Tibial nerve (tissue), 4 donors: ENCODE measurements at regions not wholly inside any gene's neighbourhood (a gene's known extent, or its start where the extent isn't known, plus 50 kb on each side); places are given as distances from the start of the nearest gene placed in this dataset.
"Not testable (repeated sequence)": the region's sequence is repeated elsewhere in the genome, so short reads cannot be mapped to it uniquely, and the experiment has no call there.

ENCODE experiments used
- DNase-seq, 2 donors: peaks; one replicate each; pipeline ENCODE4 v3.0.0-alpha.2; 2019; ENCODE audit warnings: low spot score in 2 of 2
- H3K27ac ChIP-seq, 4 donors: fragments of 200-600 bp; sonication (generic) in 3 of 4; one replicate each; pipeline ENCODE4 v1.5.1; 2017 to 2019; ENCODE audit warnings: mild to moderate bottlenecking in 1 of 4
- H3K27me3 ChIP-seq, 2 donors: fragments of 200-600 bp; sonication (generic) in 1 of 2; one replicate each; pipeline versions ENCODE4 v1.5.1 to v1.6.0; 2017 to 2019
- H3K36me3 ChIP-seq, 3 donors: fragments of 200-600 bp; sonication (generic); one replicate each; pipeline ENCODE4 v1.5.1; 2018 to 2019
- H3K4me1 ChIP-seq, 4 donors: fragments of 200-600 bp; sonication (generic) in 3 of 4; one replicate each; pipeline ENCODE4 v1.5.1; 2017 to 2019
- H3K4me3 ChIP-seq, 4 donors: fragments of 200-600 bp; sonication (generic) in 3 of 4; one replicate each; pipeline ENCODE4 v1.5.1; 2017 to 2019; ENCODE audit warnings: mild to moderate bottlenecking in 1 of 4, moderate library complexity in 1 of 4
- H3K9me3 ChIP-seq, 4 donors: fragments of 200-600 bp; sonication (generic) in 3 of 4; one replicate each; pipeline ENCODE4 v1.5.1; 2017 to 2019
- CTCF ChIP-seq, 5 experiments: fragments of 200-600 bp in 3 of 5; fragments of 450-650 bp in 2 of 5; sonication (generic) in 3 of 5; IDR thresholded peaks; one replicate each; pipeline ENCODE4 v1.5.1; 2016 to 2019; ENCODE audit warnings: antibody characterized with exemption in 5 of 5, mild to moderate bottlenecking in 3 of 5, moderate library complexity in 2 of 5
- EP300 ChIP-seq, 2 donors: sonication (generic); formaldehyde crosslinking; IDR thresholded peaks; one replicate each; pipeline ENCODE4 v1.6.1; 2017; ENCODE audit warnings: antibody characterized with exemption in 2 of 2, mild to moderate bottlenecking in 1 of 2
- POLR2A ChIP-seq, 2 donors: fragments of 450-650 bp; IDR thresholded peaks; one replicate each; pipeline ENCODE4 v1.6.1; 2017; ENCODE audit warnings: antibody characterized with exemption in 2 of 2, mild to moderate bottlenecking in 2 of 2, moderate library complexity in 2 of 2
- WGBS, 2 donors: methylation state at CpG; one replicate each; pipeline ENCODE4 v1.1.5; 2018; 5-methylcytosine and 5-hydroxymethylcytosine counted together

- WGBS, 2 donors: 67 to 72% methylated on average over 1 of the region's 1 CpG
- Histone ChIP-seq H3K27ac (peak overlapping the region in 1 of 4 donors; percentile 8), H3K4me3 (no peak overlapping the region), H3K4me1 (no peaks in the 10 kb centered on the region), H3K36me3 (no peaks in the 10 kb centered on the region), H3K9me3 (peaks cover 0 to 5% (median 0%) of the 10 kb centered on the region in 4 donors), H3K27me3 (no peaks in the 10 kb centered on the region)
- TF ChIP-seq CTCF (IDR thresholded peaks at IDR 0.05) (no peak), POLR2A (IDR thresholded peaks at IDR 0.05) (no peak), EP300 (IDR thresholded peaks at IDR 0.05) (no peak)
- DNase-seq: no peak
Measured at GRCh38 chr6:80872951-80873308, 766.5 kb downstream of the BCKDHB start.

GRCh38 chr6:80872199-80872950 is 765.9 kb downstream of the BCKDHB start:
- peak; percentile 33 to 79 for DNase-seq
- no peaks in the 10 kb centered on the region for H3K27me3 ChIP-seq
- peak overlapping the region in 1 of 4 donors; percentile 8 for H3K27ac ChIP-seq
- no peaks in the 10 kb centered on the region for H3K36me3 ChIP-seq
- 45 to 49% methylated on average over 3 of the region's 3 CpGs for WGBS, 2 donors
- H3K4me3 ChIP-seq: no peak overlapping the region
- H3K4me1 ChIP-seq: no peaks in the 10 kb centered on the region
- no peak for TF ChIP-seq CTCF (IDR thresholded peaks at IDR 0.05)
- TF ChIP-seq EP300 (IDR thresholded peaks at IDR 0.05): peak in 1 of 2 donors; percentile 31
- H3K9me3 ChIP-seq: peaks cover 0 to 5% (median 0%) of the 10 kb centered on the region in 4 donors

GRCh38 chr6:80862756-80863155 is 756.3 kb downstream of the BCKDHB start:
- H3K4me1 ChIP-seq: no peaks in the 10 kb centered on the region

GRCh38 chr6:80860107-80860506 is 753.6 kb downstream of the BCKDHB start:
- H3K36me3 ChIP-seq: no peaks in the 10 kb centered on the region
- no peaks in the 10 kb centered on the region for H3K4me1 ChIP-seq
- peaks cover 0 to 8% (median 4%) of the 10 kb centered on the region in 4 donors for H3K9me3 ChIP-seq
- no peaks in the 10 kb centered on the region for H3K27me3 ChIP-seq
- H3K4me3 ChIP-seq: no peak overlapping the region
- no peak overlapping the region for H3K27ac ChIP-seq
- DNase-seq: no peak
- no peak for TF ChIP-seq EP300 (IDR thresholded peaks at IDR 0.05)
- no peak for TF ChIP-seq CTCF (IDR thresholded peaks at IDR 0.05)
- TF ChIP-seq POLR2A (IDR thresholded peaks at IDR 0.05): no peak
- WGBS, 2 donors: 96 to 99% methylated on average over 2 of the region's 2 CpGs

More at GRCh38 chr6:80862756-80863155, 756.3 kb downstream of the BCKDHB start:
- WGBS, 2 donors: 91 to 93% methylated on average over 4 of the region's 4 CpGs
- no peaks in the 10 kb centered on the region for H3K27me3 ChIP-seq
- H3K9me3 ChIP-seq: no peaks in the 10 kb centered on the region
- TF ChIP-seq POLR2A (IDR thresholded peaks at IDR 0.05): no peak
- TF ChIP-seq CTCF (IDR thresholded peaks at IDR 0.05): no peak
- TF ChIP-seq EP300 (IDR thresholded peaks at IDR 0.05): no peak
- H3K27ac ChIP-seq: no peak overlapping the region
- H3K4me3 ChIP-seq: no peak overlapping the region
- H3K36me3 ChIP-seq: no peaks in the 10 kb centered on the region
- no peak for DNase-seq

- H3K27ac ChIP-seq, H3K36me3 ChIP-seq, H3K4me3 ChIP-seq, H3K27me3 ChIP-seq, H3K4me1 ChIP-seq, DNase-seq: not testable (repeated sequence)
- WGBS, 2 donors: 93% methylated on average over 12 of the region's 12 CpGs
- peaks cover 0 to 34% (median 7%) of the 10 kb centered on the region in 4 donors for H3K9me3 ChIP-seq
Measured at GRCh38 chr6:80847973-80848372, 741.5 kb downstream of the BCKDHB start.
